ENCODE measurements at regions not wholly inside any gene's neighbourhood (a gene's known extent, or its start where the extent isn't known, plus 50 kb on each side); places are given as distances from the start of the nearest gene placed in this dataset.
"Not testable (repeated sequence)": the region's sequence is repeated elsewhere in the genome, so short reads cannot be mapped to it uniquely, and the experiment has no call there.

GRCh38 chr4:132387060-132387459, 762.0 kb upstream of the PCDH10 start:
- H3K27me3 Mint-ChIP-seq = no peaks in the 10 kb centered on the region
- no peak overlapping the region for H3K4me3 Mint-ChIP-seq
- POLR2A ChIA-PET = no interaction called here
- DNase-seq = no peak
- H3K27ac Mint-ChIP-seq = no peak overlapping the region
- ATAC-seq (ENCODE audit: low read depth) = no peak
- H3K4me1 Mint-ChIP-seq = no peaks in the 10 kb centered on the region
- peaks cover 1% of the 10 kb centered on the region for H3K9me3 Mint-ChIP-seq
- H3K36me3 Mint-ChIP-seq = no peaks in the 10 kb centered on the region

- ATAC-seq (ENCODE audit: low read depth) = no peak
- H3K27ac Mint-ChIP-seq = no peak overlapping the region
Observed at GRCh38 chr4:132395561-132395960, 753.5 kb upstream of the PCDH10 start.

GRCh38 chr4:132396636-132397035, 752.5 kb upstream of the PCDH10 start:
- POLR2A ChIA-PET = no interaction called here
- no peak for ATAC-seq (ENCODE audit: low read depth)
- no peak overlapping the region for H3K27ac Mint-ChIP-seq

More at GRCh38 chr4:132395561-132395960, 753.5 kb upstream of the PCDH10 start:
- H3K4me3 Mint-ChIP-seq = no peak overlapping the region
- H3K4me1 Mint-ChIP-seq = no peaks in the 10 kb centered on the region
- peaks cover 1% of the 10 kb centered on the region for H3K9me3 Mint-ChIP-seq
- DNase-seq = no peak
- POLR2A ChIA-PET = no interaction called here
- H3K36me3 Mint-ChIP-seq = no peaks in the 10 kb centered on the region
- H3K27me3 Mint-ChIP-seq = no peaks in the 10 kb centered on the region

GRCh38 chr4:132417220-132417619, 731.9 kb upstream of the PCDH10 start:
- H3K27ac Mint-ChIP-seq = no peak overlapping the region
- no peaks in the 10 kb centered on the region for H3K27me3 Mint-ChIP-seq
- no peaks in the 10 kb centered on the region for H3K4me1 Mint-ChIP-seq
- peaks cover 11% of the 10 kb centered on the region for H3K9me3 Mint-ChIP-seq
- DNase-seq (no peak), ATAC-seq (ENCODE audit: low read depth) (no peak)
- H3K36me3 Mint-ChIP-seq = no peaks in the 10 kb centered on the region
- H3K4me3 Mint-ChIP-seq = no peak overlapping the region
- POLR2A ChIA-PET = no interaction called here

More at GRCh38 chr4:132396636-132397035, 752.5 kb upstream of the PCDH10 start:
- H3K4me3 Mint-ChIP-seq = no peak overlapping the region
- DNase-seq = no peak
- no peaks in the 10 kb centered on the region for H3K4me1 Mint-ChIP-seq
- H3K9me3 Mint-ChIP-seq = peaks cover 1% of the 10 kb centered on the region
- no peaks in the 10 kb centered on the region for H3K27me3 Mint-ChIP-seq
- H3K36me3 Mint-ChIP-seq = no peaks in the 10 kb centered on the region

GRCh38 chr4:132427125-132427524, 722.0 kb upstream of the PCDH10 start:
- ATAC-seq (ENCODE audit: low read depth) (no peak), DNase-seq (no peak)
- POLR2A ChIA-PET = no interaction called here
- H3K9me3 Mint-ChIP-seq = peaks cover 2% of the 10 kb centered on the region
- no peaks in the 10 kb centered on the region for H3K27me3 Mint-ChIP-seq
- H3K4me3 Mint-ChIP-seq = no peak overlapping the region
- no peak overlapping the region for H3K27ac Mint-ChIP-seq
- no peaks in the 10 kb centered on the region for H3K4me1 Mint-ChIP-seq
- H3K36me3 Mint-ChIP-seq = no peaks in the 10 kb centered on the region

GRCh38 chr4:132437117-132437516, 712.0 kb upstream of the PCDH10 start:
- ATAC-seq (ENCODE audit: low read depth) (no peak), DNase-seq (no peak)
- Mint-ChIP-seq H3K4me1 (no peaks in the 10 kb centered on the region), H3K27me3 (no peaks in the 10 kb centered on the region), H3K36me3 (no peaks in the 10 kb centered on the region), H3K4me3 (no peak overlapping the region), H3K9me3 (no peaks in the 10 kb centered on the region), H3K27ac (no peak overlapping the region)
- POLR2A ChIA-PET = no interaction called here

- DNase-seq (no peak), ATAC-seq (ENCODE audit: low read depth) (no peak)
- Mint-ChIP-seq H3K36me3 (no peaks in the 10 kb centered on the region), H3K27ac (no peak overlapping the region), H3K9me3 (peaks cover 2% of the 10 kb centered on the region), H3K27me3 (no peaks in the 10 kb centered on the region), H3K4me1 (no peaks in the 10 kb centered on the region), H3K4me3 (no peak overlapping the region)
- POLR2A ChIA-PET = no interaction called here
Observed at GRCh38 chr4:132445386-132445785, 703.7 kb upstream of the PCDH10 start.

GRCh38 chr4:132457987-132458386, 691.1 kb upstream of the PCDH10 start:
- ATAC-seq (ENCODE audit: low read depth); H3K36me3 Mint-ChIP-seq; H3K4me1 Mint-ChIP-seq; H3K27me3 Mint-ChIP-seq; POLR2A ChIA-PET; DNase-seq; H3K27ac Mint-ChIP-seq; H3K9me3 Mint-ChIP-seq; H3K4me3 Mint-ChIP-seq: not testable (repeated sequence)

GRCh38 chr4:132479543-132479942, 669.6 kb upstream of the PCDH10 start:
- H3K36me3 Mint-ChIP-seq = no peaks in the 10 kb centered on the region
- H3K4me1 Mint-ChIP-seq = no peaks in the 10 kb centered on the region
- POLR2A ChIA-PET = no interaction called here
- H3K4me3 Mint-ChIP-seq = no peak overlapping the region
- ATAC-seq (ENCODE audit: low read depth) (no peak), DNase-seq (no peak)
- no peaks in the 10 kb centered on the region for H3K27me3 Mint-ChIP-seq
- no peaks in the 10 kb centered on the region for H3K9me3 Mint-ChIP-seq
- H3K27ac Mint-ChIP-seq = no peak overlapping the region

GRCh38 chr4:132488555-132488954, 660.5 kb upstream of the PCDH10 start:
- Mint-ChIP-seq H3K36me3 (no peaks in the 10 kb centered on the region), H3K4me3 (no peak overlapping the region), H3K4me1 (no peaks in the 10 kb centered on the region), H3K27ac (no peak overlapping the region), H3K9me3 (peaks cover 1% of the 10 kb centered on the region), H3K27me3 (no peaks in the 10 kb centered on the region)
- POLR2A ChIA-PET = no interaction called here
- DNase-seq (no peak), ATAC-seq (ENCODE audit: low read depth) (no peak)

GRCh38 chr4:132493476-132493875, 655.6 kb upstream of the PCDH10 start:
- no peaks in the 10 kb centered on the region for H3K4me1 Mint-ChIP-seq
- no peak overlapping the region for H3K4me3 Mint-ChIP-seq
- H3K9me3 Mint-ChIP-seq = peaks cover 2% of the 10 kb centered on the region
- DNase-seq = no peak
- no peaks in the 10 kb centered on the region for H3K36me3 Mint-ChIP-seq
- ATAC-seq (ENCODE audit: low read depth) = no peak
- no peaks in the 10 kb centered on the region for H3K27me3 Mint-ChIP-seq
- POLR2A ChIA-PET = no interaction called here
- H3K27ac Mint-ChIP-seq = no peak overlapping the region

GRCh38 chr4:132495267-132495812, 653.8 kb upstream of the PCDH10 start:
- H3K36me3 Mint-ChIP-seq; H3K9me3 Mint-ChIP-seq; H3K27ac Mint-ChIP-seq; POLR2A ChIA-PET; H3K4me1 Mint-ChIP-seq; H3K4me3 Mint-ChIP-seq; H3K27me3 Mint-ChIP-seq; ATAC-seq (ENCODE audit: low read depth); DNase-seq: not testable (repeated sequence)

GRCh38 chr4:132498215-132498614, 650.9 kb upstream of the PCDH10 start:
- no peaks in the 10 kb centered on the region for H3K36me3 Mint-ChIP-seq
- no peak overlapping the region for H3K4me3 Mint-ChIP-seq
- no peak for ATAC-seq (ENCODE audit: low read depth)
- no peaks in the 10 kb centered on the region for H3K4me1 Mint-ChIP-seq
- POLR2A ChIA-PET = no interaction called here
- DNase-seq = no peak
- H3K27me3 Mint-ChIP-seq = no peaks in the 10 kb centered on the region
- no peak overlapping the region for H3K27ac Mint-ChIP-seq
- peaks cover 2% of the 10 kb centered on the region for H3K9me3 Mint-ChIP-seq

- no peak overlapping the region for H3K27ac Mint-ChIP-seq
- H3K4me1 Mint-ChIP-seq = no peaks in the 10 kb centered on the region
- H3K27me3 Mint-ChIP-seq = no peaks in the 10 kb centered on the region
- H3K4me3 Mint-ChIP-seq = no peak overlapping the region
- H3K9me3 Mint-ChIP-seq = no peaks in the 10 kb centered on the region
- POLR2A ChIA-PET = no interaction called here
- DNase-seq = no peak
- no peaks in the 10 kb centered on the region for H3K36me3 Mint-ChIP-seq
- no peak for ATAC-seq (ENCODE audit: low read depth)
Observed at GRCh38 chr4:132502096-132502552, 647.0 kb upstream of the PCDH10 start.

- DNase-seq (no peak), ATAC-seq (ENCODE audit: low read depth) (no peak)
- POLR2A ChIA-PET = no interaction called here
- H3K4me3 Mint-ChIP-seq = no peak overlapping the region
- no peaks in the 10 kb centered on the region for H3K36me3 Mint-ChIP-seq
- no peaks in the 10 kb centered on the region for H3K9me3 Mint-ChIP-seq
- no peaks in the 10 kb centered on the region for H3K27me3 Mint-ChIP-seq
- H3K4me1 Mint-ChIP-seq = no peaks in the 10 kb centered on the region
- H3K27ac Mint-ChIP-seq = no peak overlapping the region
Observed at GRCh38 chr4:132504438-132504837, 644.7 kb upstream of the PCDH10 start.

Data from activated naive CD8-positive, alpha-beta T cell treated with anti-CD3 and anti-CD28 coated beads, Interleukin-2, amount 10 ng/mL, durations not matched to agents 7 days and 5 days (primary cell).